Medulla oblongata (tissue), 1 donor: ENCODE measurements at regions not wholly inside any gene's neighbourhood (a gene's known extent, or its start where the extent isn't known, plus 50 kb on each side); places are given as distances from the start of the nearest gene placed in this dataset.
"Not testable (repeated sequence)": the region's sequence is repeated elsewhere in the genome, so short reads cannot be mapped to it uniquely, and the experiment has no call there.

ENCODE experiments used
- DNase-seq: peaks from one replicate; pipeline ENCODE4 v3.0.0-alpha.2; 2015; ENCODE audit errors: extremely low spot score

DNA sequence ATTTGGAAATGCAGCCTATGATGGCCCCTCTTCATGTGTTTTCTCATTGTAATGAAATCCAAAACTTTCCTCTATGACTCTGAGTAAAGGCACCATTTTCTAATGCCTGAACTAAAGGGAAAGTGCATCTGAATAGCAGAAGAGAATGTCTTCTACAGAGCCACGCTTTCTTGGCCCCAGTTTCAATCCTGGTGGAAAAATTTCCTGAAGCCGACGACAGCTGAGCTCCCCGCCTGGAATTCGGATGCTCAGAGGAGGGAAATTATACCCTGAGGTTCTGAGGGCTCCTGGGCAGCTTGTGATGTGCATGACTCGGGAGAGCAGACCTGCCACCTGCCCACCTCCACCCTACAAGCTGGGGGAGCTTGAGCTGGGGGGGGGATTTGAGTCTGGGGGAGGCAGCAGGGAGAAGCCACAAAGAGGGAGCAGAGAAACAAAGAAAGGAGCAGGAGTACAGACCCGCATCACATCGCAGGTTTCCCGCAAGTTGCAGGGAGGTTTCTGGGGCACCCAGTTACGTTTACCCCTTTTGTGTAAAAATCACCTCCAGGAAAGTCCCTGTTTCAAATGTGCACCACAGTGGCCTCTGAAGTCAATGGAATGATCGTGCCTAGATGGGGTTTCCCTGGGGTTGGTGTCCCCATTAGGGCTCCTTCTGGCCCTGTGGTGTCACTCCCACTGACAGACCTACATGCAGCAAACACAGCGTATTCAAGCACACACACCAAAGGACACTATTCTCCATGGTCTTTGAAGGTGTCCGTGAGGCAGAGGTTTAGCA lies 145.6 kb upstream of the RBPJ start:
- DNase-seq, result no peak

DNA sequence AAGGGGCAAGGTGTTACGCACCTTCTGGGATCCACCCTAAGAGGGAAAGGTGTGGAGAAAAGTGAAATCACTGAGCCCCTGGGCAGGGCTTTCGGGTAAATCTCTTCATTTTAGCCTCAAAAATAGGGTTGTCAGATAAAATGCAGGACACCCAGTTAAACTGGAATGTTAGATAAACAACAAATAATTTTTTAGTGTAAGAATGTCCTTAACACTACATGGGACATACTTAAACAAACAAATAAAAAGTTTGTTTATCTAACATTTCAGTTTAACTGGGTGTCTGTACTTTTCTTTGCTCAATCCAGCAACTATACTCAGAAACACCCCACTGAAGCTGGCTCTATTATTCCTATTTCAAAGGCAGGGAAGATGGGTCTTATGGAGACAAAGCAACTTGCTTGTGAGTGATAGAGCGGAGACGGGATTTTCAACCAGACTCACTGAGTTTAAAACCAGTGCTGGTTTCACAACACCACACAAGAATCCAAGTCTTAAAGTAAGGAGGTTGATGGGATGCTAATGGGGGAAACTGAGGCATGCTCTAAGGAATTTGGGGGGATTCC lies 144.8 kb upstream of the RBPJ start:
- no peak for DNase-seq

DNA sequence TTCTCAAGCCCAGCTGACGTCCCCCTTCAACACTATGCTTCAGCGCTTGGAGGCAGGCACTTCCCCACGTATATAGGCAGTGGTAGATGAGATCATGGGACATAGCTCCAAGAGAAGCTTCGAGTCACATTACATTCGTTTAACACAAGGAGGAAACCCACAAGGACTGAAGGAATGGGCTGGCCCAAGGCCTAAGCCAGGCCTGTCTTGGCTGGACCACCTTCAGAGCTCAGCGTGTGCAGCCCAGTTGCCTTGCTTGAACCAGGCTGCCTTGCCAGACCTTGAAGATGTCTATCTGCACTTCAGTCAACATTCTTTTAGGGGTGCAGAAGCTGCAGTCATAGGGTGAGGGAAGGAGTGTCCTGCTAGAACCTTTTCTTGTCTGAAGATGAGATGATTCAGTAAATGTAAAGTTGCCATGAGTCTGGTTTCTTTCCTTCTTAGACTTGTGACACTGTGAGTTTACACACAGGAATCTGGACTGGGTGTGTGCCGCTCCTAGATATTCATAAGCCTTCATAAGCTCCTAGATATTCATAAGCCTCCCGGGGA lies 144.1 kb upstream of the RBPJ start:
- no peak for DNase-seq

DNA sequence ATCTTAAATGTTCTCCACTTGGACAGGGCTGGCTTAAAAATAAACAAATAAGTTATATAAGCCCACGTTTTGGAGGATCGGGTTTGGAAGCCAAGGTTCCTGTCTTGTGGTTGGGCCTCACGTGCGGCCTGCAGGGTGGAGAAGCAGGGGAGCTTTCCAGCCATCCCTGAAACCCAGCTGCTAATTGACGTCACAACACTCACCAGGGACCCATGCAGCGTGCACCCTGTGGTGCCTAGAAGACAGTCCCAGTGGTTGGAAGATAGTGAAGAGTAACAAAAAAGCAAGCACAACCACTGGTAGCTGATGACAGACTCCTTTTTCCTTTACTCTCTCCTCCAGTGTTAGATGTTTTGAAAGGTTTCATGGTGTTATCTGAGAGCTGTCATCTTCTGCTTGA lies 142.0 kb upstream of the RBPJ start:
- DNase-seq, result no peak

DNA sequence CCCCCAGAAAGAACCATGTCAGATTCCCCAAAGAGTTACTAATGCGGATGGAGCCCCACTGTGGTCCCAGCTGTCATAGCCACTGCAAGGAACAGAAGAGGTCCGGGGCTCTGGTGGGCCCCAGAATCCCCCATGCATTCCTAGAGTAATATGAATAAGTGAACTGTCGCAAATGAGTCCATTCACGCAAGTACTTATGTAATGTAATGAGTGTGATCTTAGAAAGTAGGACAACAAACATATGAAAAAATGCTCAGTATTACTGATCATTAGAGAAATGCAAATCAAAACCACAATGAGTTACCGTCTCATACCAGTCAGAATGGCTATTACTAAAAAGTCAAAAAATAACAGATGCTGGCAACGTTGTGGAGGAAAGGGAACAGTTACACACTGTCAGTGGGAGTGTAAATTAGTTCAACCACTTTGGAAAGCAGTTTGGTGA lies 141.5 kb upstream of the RBPJ start:
- DNase-seq, result no peak

DNA sequence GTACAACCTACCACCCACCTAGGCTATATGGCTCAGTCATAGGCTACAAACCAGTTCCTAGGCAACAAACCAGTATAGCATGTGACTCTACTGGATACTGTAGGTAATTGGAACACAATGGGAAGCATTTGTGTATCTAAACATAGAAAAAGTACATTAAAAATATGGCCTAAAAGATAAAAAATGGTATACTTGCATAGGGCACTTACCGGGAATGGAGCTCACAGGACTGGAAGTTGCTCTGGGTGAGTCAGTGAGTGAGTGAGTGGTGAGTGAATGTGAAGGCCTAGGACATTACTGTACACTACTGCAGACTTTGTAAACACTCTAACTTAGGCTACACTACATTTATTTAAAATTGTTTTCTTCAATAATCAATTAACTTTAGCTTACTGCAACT lies 139.2 kb upstream of the RBPJ start:
- no peak for DNase-seq

DNA sequence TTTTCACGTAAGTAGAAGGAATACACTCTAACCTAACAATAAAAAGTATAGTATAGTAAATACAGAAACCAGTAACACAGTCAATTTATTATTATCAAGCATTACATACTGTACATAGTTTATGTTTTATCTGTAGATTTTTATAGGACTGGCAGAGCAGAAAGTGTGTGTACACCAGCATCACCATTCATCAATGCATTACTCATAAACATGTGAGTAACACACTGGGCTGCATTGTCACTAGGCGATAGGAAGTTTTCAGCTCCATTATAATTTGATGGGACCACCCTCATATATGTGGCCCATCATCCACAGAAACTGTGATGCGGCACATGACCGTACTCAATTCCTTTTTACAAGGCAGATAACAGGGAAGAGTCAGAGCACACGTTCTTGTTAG lies 137.8 kb upstream of the RBPJ start:
- DNase-seq, result no peak

DNA sequence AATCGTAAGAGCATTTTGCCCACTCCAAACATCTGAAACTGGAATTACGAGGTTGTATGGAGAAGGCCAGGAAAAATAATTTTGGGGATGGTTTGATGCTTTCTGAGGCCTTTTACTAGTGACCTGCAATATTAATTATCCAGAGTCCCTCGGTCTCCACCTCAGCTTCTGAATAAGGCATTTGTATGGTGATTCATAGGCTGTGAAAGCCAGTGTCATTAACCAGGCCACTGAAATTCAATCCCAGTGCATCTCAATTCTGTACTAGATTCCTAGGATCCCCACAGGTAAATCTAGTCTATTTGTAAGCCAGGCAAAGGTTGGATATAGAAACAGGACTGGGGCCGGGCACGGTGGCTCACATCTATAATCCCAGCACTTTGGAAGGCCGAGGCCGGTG lies 135.4 kb upstream of the RBPJ start:
- DNase-seq, result no peak

DNA sequence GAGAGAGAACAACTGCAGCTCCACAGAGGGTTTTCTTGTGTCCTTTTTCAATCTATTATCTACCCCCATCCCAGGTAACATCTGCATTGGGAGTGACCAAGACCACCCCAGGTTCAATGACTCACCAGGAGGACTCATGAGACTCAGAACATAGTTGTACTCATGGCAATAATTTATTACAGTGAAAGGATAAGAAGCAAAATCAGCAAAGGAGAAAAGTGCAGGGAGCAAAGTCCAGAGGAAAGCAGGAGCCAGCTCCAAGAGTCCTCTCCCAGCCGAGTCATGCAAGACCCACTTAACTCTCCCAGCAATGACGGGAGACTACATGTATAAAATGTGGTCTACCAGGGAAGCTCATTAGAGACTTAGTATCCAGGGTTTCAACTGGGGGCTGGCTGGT lies 129.5 kb upstream of the RBPJ start:
- DNase-seq, result no peak

DNA sequence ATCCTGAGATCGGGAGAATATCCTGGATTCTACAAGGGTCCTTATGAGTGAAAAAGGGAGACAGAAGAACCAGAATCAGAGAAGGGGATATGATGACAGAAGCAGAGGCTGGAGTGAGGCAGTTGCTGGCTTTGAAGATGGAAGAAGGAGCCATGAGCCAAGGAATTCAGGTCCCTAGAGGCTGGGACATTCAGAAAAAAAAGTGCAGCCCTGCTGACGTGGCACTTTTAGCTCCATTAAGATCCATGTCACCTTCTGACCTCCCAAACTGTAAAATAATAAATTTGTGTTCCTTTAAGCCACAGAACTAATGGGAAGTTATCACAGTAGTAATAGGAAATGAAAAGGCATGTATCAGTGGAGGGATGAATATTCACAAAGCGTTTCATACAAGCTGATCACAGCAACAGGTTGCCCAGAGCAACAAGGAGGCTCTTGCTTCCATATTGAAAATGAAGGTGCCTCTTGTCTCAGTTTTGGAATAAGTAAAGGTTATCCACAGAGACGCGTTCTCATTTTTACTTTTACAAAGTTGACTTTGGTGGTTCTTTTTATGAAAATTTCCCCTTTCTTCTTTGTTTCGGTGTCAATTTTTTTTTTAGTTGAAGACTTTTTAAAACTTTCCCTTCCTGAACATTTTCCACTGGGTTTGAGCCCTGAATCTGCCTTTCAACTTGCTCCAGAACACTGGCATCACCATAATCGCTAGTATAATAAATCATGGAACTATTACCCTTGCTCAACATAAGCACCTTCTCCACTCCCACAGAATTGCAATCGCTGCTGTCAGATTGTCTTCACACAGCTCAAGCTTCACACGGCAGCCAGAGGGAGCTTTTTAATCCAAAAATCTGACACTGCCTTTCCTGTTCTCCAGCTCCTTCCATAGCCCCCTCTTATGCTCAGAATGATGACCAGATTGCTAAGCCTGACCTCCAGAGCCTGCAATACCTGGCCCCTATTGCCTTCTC lies 127.6 kb upstream of the RBPJ start:
- peak; percentile 44 for DNase-seq

DNA sequence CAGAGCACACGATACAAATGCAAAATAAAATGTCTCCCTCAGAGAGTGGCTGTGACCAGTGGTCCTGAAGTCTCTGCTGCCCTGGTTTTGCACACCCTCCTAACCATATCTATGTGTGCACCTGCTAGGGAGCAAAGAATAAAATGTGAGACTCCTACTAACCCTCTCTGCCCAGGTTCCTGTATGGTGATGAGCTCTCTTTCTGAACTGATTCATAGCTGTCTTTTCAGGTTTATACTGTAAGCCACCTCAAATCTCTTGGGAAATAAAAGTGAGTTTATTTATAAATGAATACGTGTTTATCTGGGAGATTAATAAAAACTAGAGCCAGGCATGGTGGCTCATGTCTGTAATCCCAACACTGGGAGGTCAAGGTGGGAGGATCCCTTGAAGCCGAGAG lies 126.0 kb upstream of the RBPJ start:
- no peak for DNase-seq

DNA sequence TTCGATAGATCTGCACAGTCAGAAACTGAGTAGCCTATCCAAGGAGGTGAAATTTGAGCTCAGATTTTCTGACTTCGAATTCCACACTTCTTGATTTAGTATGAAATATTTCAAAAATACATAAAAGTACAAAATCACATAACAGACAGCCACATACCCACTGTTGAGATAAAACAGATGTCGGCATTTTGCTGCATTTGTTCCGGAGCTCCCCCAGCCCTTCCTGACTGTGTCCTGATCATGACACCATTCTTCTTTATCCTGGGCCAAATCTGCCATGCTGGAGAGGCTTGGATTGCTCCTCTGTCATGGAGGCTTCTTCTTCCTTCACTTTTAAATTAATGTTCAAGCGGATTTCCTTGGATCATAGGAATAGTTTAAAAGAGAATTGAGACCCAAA lies 124.2 kb upstream of the RBPJ start:
- DNase-seq, result no peak

DNA sequence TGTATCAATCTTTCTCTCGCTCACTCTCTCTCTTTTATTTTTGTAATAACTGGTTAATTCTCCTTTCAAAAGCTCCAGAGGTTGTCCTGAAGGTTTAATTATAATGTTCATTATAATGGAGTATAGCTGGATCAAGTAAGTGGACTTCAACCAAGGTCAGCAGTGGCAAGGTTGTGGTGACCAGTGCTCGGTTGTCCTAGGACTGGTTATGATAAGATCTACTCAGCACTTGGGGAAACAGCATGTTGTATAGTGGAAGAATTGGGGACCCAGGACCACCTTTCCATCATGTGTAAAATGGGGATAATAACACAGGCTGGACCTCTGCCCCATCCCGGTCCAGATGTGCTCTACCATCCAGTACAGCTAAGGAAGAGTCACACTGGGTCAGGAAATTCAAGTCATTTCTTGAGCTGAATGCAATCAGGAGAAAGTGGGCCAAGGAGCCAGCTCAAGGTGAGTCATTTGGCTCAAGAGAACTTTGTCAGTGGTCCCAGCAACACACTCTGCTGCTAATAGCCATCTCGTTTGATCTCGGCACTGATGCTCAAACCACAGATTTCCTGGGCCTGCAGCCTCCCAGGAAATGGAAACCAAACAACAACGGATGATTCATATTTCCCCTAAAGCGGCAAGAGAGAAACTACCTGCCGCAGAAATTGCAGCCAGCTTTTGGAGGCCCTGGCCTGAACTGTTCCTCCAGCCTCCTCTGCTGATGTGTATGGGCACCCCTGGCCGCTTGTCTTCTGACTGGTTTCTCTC lies 123.6 kb upstream of the RBPJ start:
- no peak for DNase-seq

DNA sequence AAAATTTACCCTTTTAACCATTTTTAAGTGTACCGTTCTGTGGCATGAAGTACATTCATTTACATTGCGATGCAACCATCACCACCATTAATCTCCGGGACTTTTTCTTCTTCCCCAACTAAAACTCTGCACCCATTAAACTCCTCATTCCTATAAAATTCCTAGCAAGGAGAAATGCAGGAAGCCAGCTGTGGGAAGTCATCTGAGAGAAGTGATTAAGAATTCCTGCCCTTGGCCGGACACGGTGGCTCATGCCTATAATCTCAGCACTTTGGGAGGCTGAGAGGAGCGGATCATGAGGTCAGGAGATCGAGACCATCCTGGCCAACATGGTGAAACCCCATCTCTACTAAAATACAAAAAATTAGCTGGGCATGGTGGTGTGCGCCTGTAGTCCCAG lies 121.9 kb upstream of the RBPJ start:
- DNase-seq, result not testable (repeated sequence)

DNA sequence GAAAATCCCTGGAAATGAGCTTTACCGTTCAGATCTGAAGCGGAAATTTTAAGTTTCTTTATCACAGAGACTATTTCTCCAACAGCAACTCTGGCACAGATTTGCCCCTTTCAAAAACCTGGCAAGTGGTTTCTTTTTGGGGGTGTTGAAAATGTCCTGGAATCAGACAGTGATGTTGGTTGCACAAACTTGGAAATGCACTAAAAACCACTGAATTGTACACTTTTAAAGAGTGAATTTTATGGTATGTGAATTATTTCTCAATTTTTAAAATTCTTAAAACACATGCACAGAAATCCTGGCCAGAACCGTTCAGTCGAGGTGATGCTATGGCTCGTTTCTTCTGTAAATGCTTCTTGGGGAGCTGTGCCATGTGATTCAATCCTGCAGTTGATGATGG lies 121.2 kb upstream of the RBPJ start:
- DNase-seq, result no peak

DNA sequence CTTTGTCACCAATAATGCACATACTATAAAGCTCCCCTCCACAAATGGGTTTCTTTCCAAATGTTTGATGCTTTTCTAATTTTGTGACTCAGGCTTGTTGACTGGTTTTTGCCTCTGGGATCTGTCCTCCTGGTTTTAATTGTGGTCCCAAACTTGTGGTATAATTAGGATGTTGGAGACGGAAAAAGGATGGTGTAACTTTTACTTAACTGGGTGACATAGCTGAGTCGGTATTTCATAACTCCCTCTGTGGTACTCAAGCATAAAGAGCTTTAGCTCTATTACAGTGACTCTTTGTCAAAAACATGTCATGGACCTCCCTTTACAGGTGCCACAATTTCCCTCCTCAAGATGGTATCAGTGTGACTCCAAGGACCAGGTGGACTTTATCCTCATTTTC lies 119.7 kb upstream of the RBPJ start:
- no peak for DNase-seq

DNA sequence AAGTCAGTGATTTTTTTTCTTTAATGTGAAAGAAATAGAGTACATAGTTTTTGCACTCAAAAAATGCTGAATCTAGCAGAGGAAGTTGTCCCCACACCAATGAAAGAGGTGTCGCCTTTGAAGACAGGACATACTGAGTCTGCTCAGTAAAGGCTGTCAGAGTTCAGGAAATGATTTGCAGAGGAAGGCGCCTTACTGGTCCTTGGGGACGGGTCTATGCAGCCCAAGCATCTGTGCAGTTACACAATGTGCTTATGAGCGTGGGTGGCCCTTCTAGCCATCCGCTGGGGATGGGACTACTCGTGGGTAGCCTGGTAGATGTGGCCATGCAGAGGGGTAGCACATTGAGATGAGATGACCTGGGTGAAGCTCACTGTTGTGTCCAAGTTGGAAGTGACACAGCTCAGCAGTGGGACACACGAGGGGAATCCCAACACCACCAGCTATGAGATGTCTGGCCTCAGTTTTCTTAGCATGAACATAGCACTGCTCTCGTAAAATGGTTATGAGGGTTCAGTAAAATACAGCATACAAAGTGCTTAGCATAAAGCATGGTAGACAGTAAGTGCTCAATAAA lies 116.5 kb upstream of the RBPJ start:
- no peak for DNase-seq

DNA sequence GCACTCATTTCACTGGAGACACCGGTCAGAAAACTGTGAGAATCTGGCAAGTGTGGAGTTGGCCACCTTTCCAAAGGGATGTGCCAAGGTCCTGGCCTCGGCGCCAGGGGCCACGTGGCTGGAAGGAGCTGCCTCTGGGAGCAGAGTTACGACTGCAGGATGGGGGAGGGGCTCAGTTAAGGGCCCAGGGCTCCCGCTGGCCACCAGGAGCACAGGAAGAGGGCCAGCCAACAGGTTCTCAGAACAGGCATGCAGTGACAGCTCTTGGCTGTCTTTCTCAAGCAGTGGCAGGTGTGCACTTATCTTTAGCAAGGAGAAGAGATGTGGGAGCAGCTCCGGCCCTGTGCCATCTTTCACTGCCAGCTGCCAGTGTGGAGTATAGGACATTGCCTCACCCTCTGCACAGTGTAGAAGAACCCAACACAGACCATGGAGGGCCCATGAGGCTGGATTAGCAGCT lies 115.9 kb upstream of the RBPJ start:
- peak; percentile 43 for DNase-seq

DNA sequence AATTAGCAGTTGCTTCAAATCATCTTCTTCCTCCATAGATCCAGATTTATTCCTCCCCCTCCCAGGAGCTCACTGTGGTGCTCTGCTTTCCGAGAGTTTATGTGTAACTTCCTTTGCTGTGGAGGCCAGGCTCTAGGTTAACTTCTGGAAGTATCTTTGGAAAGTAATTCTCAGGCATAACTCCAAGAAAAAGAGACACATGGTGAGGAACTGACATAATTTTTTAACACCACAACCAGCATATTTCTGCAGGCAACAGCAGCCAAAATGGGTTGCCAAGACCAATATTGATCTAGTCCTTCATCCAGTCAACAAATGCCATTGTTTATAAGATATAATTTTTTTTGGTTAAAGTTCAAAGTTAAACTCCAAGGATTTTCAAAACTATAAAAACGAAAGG lies 114.5 kb upstream of the RBPJ start:
- DNase-seq, result peak; percentile 40

DNA sequence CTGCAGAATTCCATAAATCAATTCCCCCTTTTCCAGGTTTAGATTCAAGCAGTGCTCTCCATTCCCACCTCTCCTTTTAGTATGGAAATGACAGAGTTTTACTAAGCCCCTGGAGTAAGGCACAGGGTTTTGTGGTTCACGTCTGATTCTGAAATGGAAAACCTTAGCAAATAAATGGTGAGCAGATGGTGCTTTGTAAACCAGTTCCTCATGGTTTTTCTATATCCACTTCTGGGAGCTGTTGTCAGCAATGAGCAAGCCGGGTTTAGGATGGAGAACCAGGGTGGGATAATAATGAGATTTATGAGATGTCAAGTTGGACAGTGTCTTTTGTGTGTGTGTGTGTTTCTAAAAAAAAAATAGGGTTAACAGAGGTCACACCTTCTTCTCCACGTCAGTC lies 113.8 kb upstream of the RBPJ start:
- no peak for DNase-seq

DNA sequence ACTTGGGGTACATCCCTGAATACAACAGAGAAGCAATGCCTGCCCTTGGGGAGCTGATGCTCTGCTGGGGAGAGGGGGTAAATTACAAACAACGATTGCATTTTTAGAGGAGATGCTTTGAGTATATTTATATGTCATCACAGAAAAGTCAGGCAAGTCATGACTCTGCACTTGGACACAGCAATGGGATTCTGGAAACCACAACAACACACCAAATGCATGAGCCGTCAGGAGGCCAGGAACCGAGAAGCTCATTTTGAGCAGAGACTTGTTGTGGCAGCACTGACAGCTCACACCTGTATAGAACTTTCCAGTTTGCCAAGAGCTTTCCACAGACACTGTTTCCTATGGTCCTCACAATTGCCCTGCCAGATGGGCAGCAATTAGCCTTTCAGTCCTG lies 113.2 kb upstream of the RBPJ start:
- no peak for DNase-seq
